HepG2 (cell line): ENCODE measurements at regions not wholly inside any gene's neighbourhood (a gene's known extent, or its start where the extent isn't known, plus 50 kb on each side); places are given as distances from the start of the nearest gene placed in this dataset.

Source experiments
- ATAC-seq: fragments of 200-7000 bp; cut with Tn5 transposase; 3 replicates; pipeline ENCODE4 v1.9.1; 2020; ENCODE audit warnings: mild to moderate bottlenecking, moderate library complexity
- BruUV-seq: library from RNA; stranded (reverse); fragments of 400-500 nt; replicated peaks from 2 replicates; lab custom pipeline; 2021; lab: Mats Ljungman, UMichigan
- CTCF ChIA-PET: fragments of 300-600 bp; formaldehyde crosslinking; extraction: SDS; loops from one replicate; lab custom pipeline; 2021; ENCODE audit warnings: low total read pairs, inconsistent platforms, low intra/inter-chr PET ratio; lab: Yijun Ruan, JAX
- POLR2A ChIA-PET: fragments of 350-600 bp; sonication (Branson Sonifier 250); formaldehyde crosslinking; loops from one replicate; lab custom pipeline; 2020; ENCODE audit warnings: antibody characterized with exemption, inconsistent platforms; lab: Yijun Ruan, JAX
- DNase-seq: peaks from one replicate; pipeline ENCODE4 v3.0.0-alpha.2; 2015; ENCODE audit warnings: low spot score
- FAIRE-seq: peaks from 3 replicates; lab custom pipeline; 2011; peaks lifted over from hg19 to GRCh38; lab: Jason Lieb, UNC
- H2AFZ ChIP-seq: one replicate; pipeline ENCODE4 v1.6.1; 2011; ENCODE audit warnings: low read length, inconsistent platforms
- H3K27ac ChIP-seq: fragments of 300-600 bp; 3 replicates; pipeline ENCODE4 v1.8.0; 2011; ENCODE audit warnings: mixed run types, mild to moderate bottlenecking, mixed read lengths, low read length, inconsistent platforms; ENCODE audit not compliant: insufficient read depth; ENCODE audit errors: extremely low read length
- H3K27me3 ChIP-seq, 2 experiments: fragments of 200-600 bp in 1 of 2; 2 replicates in 1 of 2; 3 replicates in 1 of 2; pipeline versions ENCODE4 v1.6.0 to v1.8.0; 2011; ENCODE audit warnings: low read length in 2 of 2, mild to moderate bottlenecking in 2 of 2, moderate library complexity in 2 of 2, inconsistent platforms in 1 of 2; ENCODE audit not compliant: insufficient read depth in 2 of 2, control insufficient read depth in 1 of 2
- H3K36me3 ChIP-seq, 2 experiments: fragments of 200-600 bp in 1 of 2; replicated peaks in 1 of 2; 2 replicates in 1 of 2; 3 replicates in 1 of 2; pipeline versions ENCODE4 v1.5.1 to v1.8.0; 2011; ENCODE audit warnings: low read length in 2 of 2, inconsistent platforms in 1 of 2; ENCODE audit not compliant: insufficient read depth in 2 of 2, control insufficient read depth in 1 of 2
- H3K4me1 ChIP-seq: 2 replicates; pipeline ENCODE4 v1.5.1; 2012; ENCODE audit warnings: low read length, inconsistent platforms; ENCODE audit not compliant: insufficient read depth
- H3K4me2 ChIP-seq: 2 replicates; pipeline ENCODE4 v1.6.0; 2011; ENCODE audit warnings: low read depth, low read length, inconsistent platforms
- H3K4me3 ChIP-seq, 3 experiments: fragments of 200-600 bp in 1 of 3; sonication (generic), shearing (Covaris generic) in 1 of 3; replicated peaks in 1 of 3; 2 replicates each; pipeline ENCODE4 v1.5.1; 2011 to 2016; ENCODE audit warnings: low read length in 3 of 3, inconsistent platforms in 2 of 3, low read depth in 2 of 3, mild to moderate bottlenecking in 2 of 3, control low read depth in 1 of 3, mixed read lengths in 1 of 3; ENCODE audit not compliant: insufficient read depth in 1 of 3
- H3K79me2 ChIP-seq: one replicate; pipeline ENCODE4 v1.6.1; 2011; ENCODE audit warnings: low read length, inconsistent platforms; ENCODE audit not compliant: insufficient read depth
- H3K9ac ChIP-seq: 2 replicates; pipeline ENCODE4 v1.6.0; 2011; ENCODE audit warnings: mild to moderate bottlenecking, low read depth, low read length, inconsistent platforms; ENCODE audit not compliant: insufficient read depth
- H3K9me3 ChIP-seq: 2 replicates; pipeline ENCODE4 v1.5.1; 2012; ENCODE audit warnings: mild to moderate bottlenecking, low read length
- H4K20me1 ChIP-seq: 2 replicates; pipeline ENCODE4 v1.6.0; 2011; ENCODE audit warnings: inconsistent platforms, mild to moderate bottlenecking, low read length, moderate library complexity; ENCODE audit not compliant: insufficient read depth
- ELF1 ChIP-seq: sonication (generic); formaldehyde crosslinking; IDR thresholded peaks from 2 replicates; pipeline ENCODE4 v1.4.0; 2020; ENCODE audit warnings: missing genetic modification reagents
- FOXA3 ChIP-seq: IDR thresholded peaks from 2 replicates; pipeline ENCODE4 v1.6.1; 2016; ENCODE audit warnings: missing genetic modification reagents, missing compliant biosample characterization
- HDAC1 ChIP-seq: sonication (generic); formaldehyde crosslinking; IDR thresholded peaks from 2 replicates; pipeline ENCODE4 v1.5.1; 2020; ENCODE audit warnings: mild to moderate bottlenecking, missing genetic modification reagents
- MBNL3 ChIP-seq: fragments of 250-450 bp; sonication (Bioruptor Pico); conservative IDR thresholded peaks from 2 replicates; pipeline ENCODE4 v1.8.0; 2022; ENCODE audit warnings: mild to moderate bottlenecking, inconsistent platforms
- SIX1 ChIP-seq: sonication (generic); formaldehyde crosslinking; IDR thresholded peaks from 2 replicates; pipeline ENCODE4 v1.4.0; 2020; ENCODE audit warnings: missing genetic modification reagents, borderline replicate concordance
- STAG1 ChIP-seq: sonication (generic); formaldehyde crosslinking; IDR thresholded peaks from 2 replicates; pipeline ENCODE4 v1.4.0; 2020; ENCODE audit warnings: missing genetic modification reagents
- WGBS: methylation state at CpG from one replicate; pipeline ENCODE4 v1.1.6; 2017; ENCODE audit warnings: low lambda C conversion rate; 5-methylcytosine and 5-hydroxymethylcytosine counted together
- in situ Hi-C: cut with HindIII; loops from 2 replicates; pipeline ENCODE4 v1.10.0; 2017; ENCODE audit warnings: low pct_unique_long_range_greater_than_20kb; ENCODE audit not compliant: extremely low pct_ligation_motif_present
- intact Hi-C: fragments of 100-400 bp; cut with micrococcal nuclease; formaldehyde crosslinking; loops from one replicate; pipeline ENCODE4 v1.10.0; 2022; ENCODE audit not compliant: unreplicated experiment
- TF ChIP-seq, protein P1 (sequence below): sonication (generic); formaldehyde crosslinking; IDR thresholded peaks from 2 replicates; pipeline ENCODE4 v1.8.1; 2023; ENCODE audit warnings: mild to moderate bottlenecking, inconsistent platforms, moderate library complexity, missing genetic modification reagents, borderline replicate concordance

DNA sequence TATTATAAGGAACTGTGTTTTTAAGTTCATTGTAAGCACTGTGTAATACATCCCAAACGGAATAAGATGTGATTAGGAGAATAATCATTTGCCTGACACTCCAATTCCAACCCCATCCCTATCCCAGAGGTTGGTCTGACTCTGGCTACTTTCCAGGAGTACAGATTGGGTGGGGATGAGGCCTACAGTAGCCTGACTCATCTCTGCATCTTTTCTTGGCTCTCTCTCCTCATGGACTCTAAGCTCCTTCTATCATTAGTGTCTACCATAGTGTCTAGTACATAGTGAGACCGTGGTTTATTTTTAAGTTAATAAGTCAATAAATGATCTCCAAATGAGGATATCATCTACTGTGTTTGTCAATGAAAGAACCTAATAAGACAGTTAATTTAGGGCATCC is 92.2 kb upstream of the CNKSR3 start (continued):
- TF ChIP-seq, protein P1, sequence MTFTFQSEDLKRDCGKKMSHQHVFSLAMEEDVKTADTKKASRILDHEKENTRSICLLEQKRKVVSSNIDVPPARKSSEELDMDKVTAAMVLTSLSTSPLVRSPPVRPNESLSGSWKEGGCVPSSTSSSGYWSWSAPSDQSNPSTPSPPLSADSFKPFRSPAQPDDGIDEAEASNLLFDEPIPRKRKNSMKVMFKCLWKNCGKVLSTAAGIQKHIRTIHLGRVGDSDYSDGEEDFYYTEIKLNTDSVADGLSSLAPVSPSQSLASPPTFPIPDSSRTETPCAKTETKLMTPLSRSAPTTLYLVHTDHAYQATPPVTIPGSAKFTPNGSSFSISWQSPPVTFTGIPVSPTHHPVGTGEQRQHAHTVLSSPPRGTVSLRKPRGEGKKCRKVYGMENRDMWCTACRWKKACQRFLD (CRISPR knock-in tag): no peak
- TF ChIP-seq SIX1 (CRISPR knock-in tag): no peak

DNA sequence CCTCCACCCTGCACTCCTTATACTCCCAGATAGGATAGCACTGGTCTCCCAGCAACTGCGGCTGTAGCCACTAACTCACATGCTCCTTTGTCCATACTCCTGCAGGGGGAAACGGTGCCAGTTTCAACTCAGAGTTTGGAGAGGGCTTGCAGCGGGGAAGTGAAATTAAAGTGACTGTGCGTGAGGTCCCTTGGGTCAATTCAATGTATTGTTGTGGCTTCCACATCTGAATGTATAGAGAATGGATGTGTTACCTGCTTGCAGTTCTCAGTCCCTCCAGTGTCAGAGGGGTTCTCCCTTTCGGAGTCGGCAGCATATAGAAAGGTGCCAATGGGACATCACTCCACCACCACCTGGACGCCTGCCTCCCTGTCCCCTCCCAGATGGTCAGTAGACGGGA is 93.6 kb upstream of the CNKSR3 start:
- BruUV-seq: no TSS peak
- WGBS: 64% methylated on average over 8 of the region's 8 CpGs
- ChIA-PET POLR2A (no interaction called here), CTCF (no interaction called here)
- Histone ChIP-seq H3K79me2 (no peaks in the 10 kb centered on the region), H3K4me3 (no peak overlapping the region), H3K9me3 (no peaks in the 10 kb centered on the region), H3K36me3 (no peaks in the 10 kb centered on the region), H3K27me3 (no peaks in the 10 kb centered on the region), H3K4me2 (no peak overlapping the region), H3K4me1 (no peaks in the 10 kb centered on the region), H2AFZ (no peak overlapping the region), H3K27ac (no peak overlapping the region), H4K20me1 (no peaks in the 10 kb centered on the region), H3K9ac (no peak overlapping the region)
- intact Hi-C loops (no loop called here), in situ Hi-C loops (no loop called here)
- ATAC-seq (no peak; the same call in 2 of the 3 replicates), DNase-seq (no peak), FAIRE-seq (no peak)
- TF ChIP-seq MBNL3 (no peak), ELF1 (CRISPR knock-in tag) (no peak), STAG1 (CRISPR knock-in tag) (no peak), FOXA3 (CRISPR knock-in tag) (no peak), HDAC1 (no peak)
